ENCODE measurements at regions not wholly inside any gene's neighbourhood (a gene's known extent, or its start where the extent isn't known, plus 50 kb on each side); places are given as distances from the start of the nearest gene placed in this dataset.

DNA sequence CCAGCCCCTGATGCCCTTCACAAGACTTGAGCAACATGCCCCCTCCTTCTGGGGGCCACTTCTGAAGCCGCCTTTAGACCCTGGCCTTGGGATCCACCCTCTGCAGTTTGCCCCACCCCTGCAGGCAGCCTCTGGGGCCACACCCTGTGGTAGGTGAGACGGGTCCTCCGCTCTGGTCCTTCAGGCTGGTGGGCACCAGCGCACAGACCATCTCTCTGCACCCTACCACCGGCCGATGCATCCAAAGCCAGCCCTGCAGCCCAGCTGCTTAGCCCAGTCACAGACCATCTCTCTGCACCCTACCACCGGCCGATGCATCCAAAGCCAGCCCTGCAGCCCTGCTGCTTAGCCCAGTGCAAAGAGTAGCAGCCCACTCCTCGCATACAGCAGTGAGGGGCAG is 159.3 kb upstream of the ECI2 start:
- TF ChIP-seq CTCF (IDR thresholded peaks at IDR 0.05; ENCODE audit: extremely low read depth in 1 of 2, insufficient read depth in 1 of 2, low read depth in 1 of 2, low read length in 2 of 2) = no peak
- TF ChIP-seq, protein P1, sequence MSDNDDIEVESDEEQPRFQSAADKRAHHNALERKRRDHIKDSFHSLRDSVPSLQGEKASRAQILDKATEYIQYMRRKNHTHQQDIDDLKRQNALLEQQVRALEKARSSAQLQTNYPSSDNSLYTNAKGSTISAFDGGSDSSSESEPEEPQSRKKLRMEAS (IDR thresholded peaks at IDR 0.05; ENCODE audit: insufficient read depth, insufficient read length) = no peak
